Brain microvascular endothelial cell (primary cell): ENCODE measurements at regions not wholly inside any gene's neighbourhood (a gene's known extent, or its start where the extent isn't known, plus 50 kb on each side); places are given as distances from the start of the nearest gene placed in this dataset.

Source experiments
- DNase-seq: peaks from one replicate; pipeline ENCODE4 v3.0.0-alpha.2; 2020
- H3K27ac ChIP-seq: fragments of 250-450 bp; sonication (Bioruptor Pico); 2 replicates; pipeline ENCODE4 v1.5.1; 2020; ENCODE audit warnings: mild to moderate bottlenecking, moderate library complexity
- H3K27me3 ChIP-seq: fragments of 250-450 bp; sonication (Bioruptor Pico); replicated peaks from 2 replicates; pipeline ENCODE4 v1.5.1; 2020; ENCODE audit warnings: mild to moderate bottlenecking
- H3K36me3 ChIP-seq: fragments of 250-450 bp; sonication (Bioruptor Pico); replicated peaks from 2 replicates; pipeline ENCODE4 v1.5.1; 2020; ENCODE audit warnings: mild to moderate bottlenecking
- H3K4me3 ChIP-seq: 2 replicates; pipeline ENCODE4 v1.5.1; 2011; ENCODE audit warnings: low read depth, mild to moderate bottlenecking, control low read depth, low read length, moderate library complexity
- CTCF ChIP-seq: IDR thresholded peaks from 2 replicates; pipeline ENCODE4 v1.5.1; 2011; ENCODE audit warnings: low read depth, mild to moderate bottlenecking, moderate library complexity, low read length, control low read depth, inconsistent platforms; ENCODE audit errors: missing control alignments
- in situ Hi-C: cut with HindIII; loops from 2 replicates; pipeline ENCODE4 v1.10.0; 2017; ENCODE audit warnings: low sequenced_read_pairs, low pct_ligation_motif_present

- Histone ChIP-seq H3K27me3 (no peaks in the 10 kb centered on the region), H3K27ac (no peak overlapping the region), H3K36me3 (peaks cover 19% of the 10 kb centered on the region), H3K4me3 (no peak overlapping the region)
- TF ChIP-seq CTCF = no peak
- in situ Hi-C loops = no loop called here
- no peak for DNase-seq
Observed at GRCh38 chr11:33567004-33567403, 133.6 kb downstream of the C11orf91 start.

GRCh38 chr11:33564856-33565453, 135.7 kb downstream of the C11orf91 start:
- H3K4me3 ChIP-seq = no peak overlapping the region
- H3K27me3 ChIP-seq = no peaks in the 10 kb centered on the region
- no peak for DNase-seq
- peaks cover 26% of the 10 kb centered on the region for H3K36me3 ChIP-seq
- no peak for TF ChIP-seq CTCF
- no peak overlapping the region for H3K27ac ChIP-seq
- in situ Hi-C loops = no loop called here

DNA sequence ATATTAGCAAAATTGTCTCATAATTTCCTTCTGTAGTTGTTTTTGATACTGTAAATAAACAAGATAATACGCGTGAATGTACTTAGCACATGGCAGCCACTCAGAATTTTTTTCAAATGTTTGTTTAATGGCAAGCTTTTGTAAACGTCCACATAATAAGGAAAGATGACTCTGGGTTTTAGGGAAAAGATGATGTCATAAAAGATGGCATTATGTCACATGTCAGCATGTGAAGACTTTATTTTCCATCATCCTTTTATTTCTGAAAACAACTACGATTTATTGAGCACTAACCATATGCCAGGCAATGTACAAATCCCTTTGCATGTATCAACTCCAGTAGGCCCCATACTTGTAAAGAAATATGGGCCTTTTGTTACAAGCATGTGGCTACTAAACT, 139.9 kb downstream of the C11orf91 start:
- in situ Hi-C loops = no loop called here
- peaks cover 23% of the 10 kb centered on the region for H3K36me3 ChIP-seq
- DNase-seq = no peak
- no peaks in the 10 kb centered on the region for H3K27me3 ChIP-seq
- no peak overlapping the region for H3K4me3 ChIP-seq
- no peak overlapping the region for H3K27ac ChIP-seq
- TF ChIP-seq CTCF = no peak

DNA sequence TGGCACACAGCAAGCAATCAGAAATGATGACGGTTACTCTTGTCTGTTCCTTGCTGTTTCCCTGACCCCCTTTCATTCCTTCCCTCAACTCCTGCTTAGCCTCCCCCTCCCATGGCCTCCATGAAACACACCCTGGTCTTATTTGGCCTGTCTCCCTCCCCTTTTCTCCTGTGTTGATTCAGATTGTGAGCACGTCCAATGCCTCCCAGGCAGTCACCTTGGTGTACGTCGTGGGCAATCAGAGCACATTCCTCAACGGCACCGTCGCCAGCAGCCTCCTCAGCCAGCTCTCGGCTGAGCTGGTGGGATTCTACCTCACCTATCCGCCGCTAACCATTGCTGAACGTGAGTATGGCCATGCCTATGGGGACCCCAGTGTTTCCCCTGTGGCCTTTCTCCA, 141.1 kb downstream of the C11orf91 start:
- Histone ChIP-seq H3K36me3 (peaks cover 23% of the 10 kb centered on the region), H3K27ac (no peak overlapping the region), H3K4me3 (no peak overlapping the region), H3K27me3 (no peaks in the 10 kb centered on the region)
- in situ Hi-C loops = no loop called here
- no peak for TF ChIP-seq CTCF
- DNase-seq = no peak

- H3K27me3 ChIP-seq = no peaks in the 10 kb centered on the region
- in situ Hi-C loops = no loop called here
- no peak overlapping the region for H3K27ac ChIP-seq
- H3K4me3 ChIP-seq = no peak overlapping the region
- DNase-seq = no peak
- TF ChIP-seq CTCF = no peak
- H3K36me3 ChIP-seq = peaks cover 13% of the 10 kb centered on the region
Observed at GRCh38 chr11:33558097-33558496, 142.5 kb downstream of the C11orf91 start.

DNA sequence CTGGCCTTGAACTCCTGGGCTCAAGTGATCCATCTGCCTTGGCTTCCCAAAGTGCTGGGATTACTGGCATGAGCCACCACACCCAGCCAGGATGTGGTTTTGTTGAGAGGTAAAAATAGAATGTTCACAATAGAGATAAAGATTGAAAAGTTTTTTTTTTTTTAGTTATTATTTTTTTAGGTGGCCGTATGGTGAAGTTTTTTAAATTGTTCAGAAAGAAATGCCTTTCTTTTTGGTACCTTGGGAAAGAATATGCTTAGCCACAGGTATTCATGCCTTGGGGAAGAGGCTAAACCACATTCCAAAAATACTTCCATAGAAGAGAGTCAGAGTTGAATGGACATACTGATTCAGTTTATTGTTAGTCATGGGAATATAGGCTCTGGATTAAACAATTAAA, 143.4 kb downstream of the C11orf91 start:
- H3K36me3 ChIP-seq = peaks cover 15% of the 10 kb centered on the region
- TF ChIP-seq CTCF = no peak
- H3K27me3 ChIP-seq = no peaks in the 10 kb centered on the region
- peak; percentile 47 for DNase-seq
- in situ Hi-C loops = no loop called here
- no peak overlapping the region for H3K4me3 ChIP-seq
- peak overlapping the region; percentile 62 for H3K27ac ChIP-seq
